SK-N-SH (cell line): ENCODE measurements at regions not wholly inside any gene's neighbourhood (a gene's known extent, or its start where the extent isn't known, plus 50 kb on each side); places are given as distances from the start of the nearest gene placed in this dataset.

Experiments
- CTCF ChIA-PET: fragments of 300-600, 350-600 bp; formaldehyde crosslinking; extraction: SDS; loops from one replicate; lab custom pipeline; 2021; lab: Yijun Ruan, JAX
- POLR2A ChIA-PET: fragments of 350-600 bp; sonication (Branson Sonifier 250); formaldehyde crosslinking; extraction: SDS; loops from one replicate; lab custom pipeline; 2020; ENCODE audit warnings: antibody characterized with exemption, inconsistent platforms; lab: Yijun Ruan, JAX
- DNase-seq: peaks from one replicate; pipeline ENCODE4 v3.0.0; 2012
- H2AFZ ChIP-seq: fragments of 200-600 bp; sonication (generic); 2 replicates; pipeline ENCODE4 v1.8.1; 2016; ENCODE audit warnings: antibody characterized with exemption, mild to moderate bottlenecking, low read depth
- H3F3A ChIP-seq: fragments of 200-600 bp; sonication (generic); replicated peaks from 2 replicates; pipeline ENCODE3; 2016; ENCODE audit warnings: antibody characterized with exemption, mild to moderate bottlenecking; ENCODE audit not compliant: insufficient read depth
- H3K27ac ChIP-seq, 2 experiments: fragments of 200-500 bp in 1 of 2; fragments of 200-600 bp in 1 of 2; sonication (Bioruptor generic) in 1 of 2; sonication (generic), shearing (Covaris generic) in 1 of 2; 2 replicates each; pipeline versions ENCODE4 v1.5.1 to v1.6.1; 2014 to 2016; ENCODE audit warnings: low read depth in 2 of 2, inconsistent platforms in 1 of 2, low read length in 1 of 2, mild to moderate bottlenecking in 1 of 2, mixed read lengths in 1 of 2
- H3K27me3 ChIP-seq: fragments of 200-600 bp; sonication (generic), shearing (Covaris generic); 2 replicates; pipeline ENCODE4 v1.6.1; 2016; ENCODE audit warnings: mixed run types; ENCODE audit not compliant: insufficient read depth
- H3K36me3 ChIP-seq, 2 experiments: fragments of 200-500 bp in 1 of 2; fragments of 200-600 bp in 1 of 2; sonication (Bioruptor generic) in 1 of 2; sonication (generic) in 1 of 2; replicated peaks in 1 of 2; 2 replicates each; pipeline versions ENCODE3 to v1.5.1; 2014 to 2016; ENCODE audit warnings: low read length in 1 of 2, mild to moderate bottlenecking in 1 of 2; ENCODE audit not compliant: insufficient read depth in 2 of 2, control insufficient read depth in 1 of 2
- H3K4me1 ChIP-seq, 2 experiments: fragments of 200-500 bp in 1 of 2; fragments of 200-600 bp in 1 of 2; sonication (Bioruptor generic) in 1 of 2; sonication (generic), shearing (Covaris generic) in 1 of 2; 2 replicates each; pipeline versions ENCODE4 v1.5.1 to v1.6.1; 2014 to 2016; ENCODE audit warnings: low read depth in 1 of 2, low read length in 1 of 2, mixed run types in 1 of 2; ENCODE audit not compliant: insufficient read depth in 2 of 2, control insufficient read depth in 1 of 2
- H3K4me2 ChIP-seq: fragments of 200-600 bp; sonication (generic), shearing (Covaris generic); 2 replicates; pipeline ENCODE4 v1.6.1; 2017; ENCODE audit warnings: mixed run types
- H3K4me3 ChIP-seq, 2 experiments: fragments of 200-500 bp in 1 of 2; fragments of 200-600 bp in 1 of 2; sonication (Bioruptor generic) in 1 of 2; sonication (generic), shearing (Covaris generic) in 1 of 2; 2 replicates each; pipeline versions ENCODE4 v1.5.1 to v1.8.1; 2014 to 2016; ENCODE audit warnings: low read depth in 2 of 2, inconsistent platforms in 1 of 2, low read length in 1 of 2, mild to moderate bottlenecking in 1 of 2, mixed read lengths in 1 of 2, moderate library complexity in 1 of 2
- H3K79me2 ChIP-seq: fragments of 200-600 bp; sonication (generic); 2 replicates; pipeline ENCODE4 v1.8.1; 2017; ENCODE audit warnings: mild to moderate bottlenecking; ENCODE audit not compliant: insufficient read depth
- H3K9ac ChIP-seq: fragments of 200-600 bp; sonication (generic); 2 replicates; pipeline ENCODE4 v1.6.1; 2017; ENCODE audit warnings: mixed run types
- H3K9me2 ChIP-seq: fragments of 200-600 bp; sonication (generic); 2 replicates; pipeline ENCODE4 v1.6.1; 2017; ENCODE audit warnings: mixed run types
- H3K9me3 ChIP-seq: fragments of 200-600 bp; sonication (generic); 2 replicates; pipeline ENCODE4 v1.6.1; 2017; ENCODE audit warnings: mixed run types, mild to moderate bottlenecking, moderate library complexity
- H4K20me1 ChIP-seq: fragments of 200-600 bp; sonication (generic); 2 replicates; pipeline ENCODE4 v1.6.1; 2017; ENCODE audit warnings: mild to moderate bottlenecking, mixed run types; ENCODE audit not compliant: insufficient read depth
- ELF1 ChIP-seq: IDR thresholded peaks from 2 replicates; pipeline ENCODE4 v1.4.0; 2012
- FOSL2 ChIP-seq: IDR thresholded peaks from 2 replicates; pipeline ENCODE4 v1.4.0; 2012; ENCODE audit warnings: low read depth, mild to moderate bottlenecking, moderate library complexity, borderline replicate concordance
- FOXJ3 ChIP-seq: sonication (generic); formaldehyde crosslinking; IDR thresholded peaks from 2 replicates; pipeline ENCODE4 v1.5.1; 2020; ENCODE audit warnings: mild to moderate bottlenecking, missing genetic modification reagents
- FOXM1 ChIP-seq: IDR thresholded peaks from 2 replicates; pipeline ENCODE4 v1.4.0; 2012; ENCODE audit warnings: low read depth, mild to moderate bottlenecking
- GABPA ChIP-seq: IDR thresholded peaks from 2 replicates; pipeline ENCODE4 v1.4.0; 2012; ENCODE audit warnings: low read depth, mild to moderate bottlenecking
- GATA2 ChIP-seq: sonication (generic); formaldehyde crosslinking; IDR thresholded peaks from 2 replicates; pipeline ENCODE4 v1.5.0; 2020; ENCODE audit warnings: mild to moderate bottlenecking, missing genetic modification reagents
- JUND ChIP-seq: IDR thresholded peaks from 2 replicates; pipeline ENCODE4 v1.4.0; 2012
- MEF2A ChIP-seq: IDR thresholded peaks from 2 replicates; pipeline ENCODE4 v1.4.0; 2012; ENCODE audit warnings: low read depth, borderline replicate concordance
- MXI1 ChIP-seq: IDR thresholded peaks from 2 replicates; pipeline ENCODE4 v1.6.1; 2012; ENCODE audit warnings: mild to moderate bottlenecking, low read depth, low read length, improper control_type of control experiment
- POLR2AphosphoS5 ChIP-seq: IDR thresholded peaks from 2 replicates; pipeline ENCODE4 v1.6.1; 2012; ENCODE audit warnings: low read depth, low read length
- RAD21 ChIP-seq: IDR thresholded peaks from 2 replicates; pipeline ENCODE4 v1.6.1; 2012; ENCODE audit warnings: mild to moderate bottlenecking, low read length
- RFX5 ChIP-seq: IDR thresholded peaks from 2 replicates; pipeline ENCODE4 v1.6.1; 2012; ENCODE audit warnings: mild to moderate bottlenecking, improper control_type of control experiment, low read length
- SIN3A ChIP-seq: IDR thresholded peaks from 2 replicates; pipeline ENCODE4 v1.6.1; 2012; ENCODE audit warnings: low read depth, mild to moderate bottlenecking, low read length, moderate library complexity, borderline replicate concordance
- TAF1 ChIP-seq: IDR thresholded peaks from 2 replicates; pipeline ENCODE4 v1.6.1; 2012; ENCODE audit warnings: low read depth, mild to moderate bottlenecking, low read length, moderate library complexity, borderline replicate concordance
- TCF12 ChIP-seq: IDR thresholded peaks from 2 replicates; pipeline ENCODE4 v1.4.0; 2012
- YY1 ChIP-seq: IDR thresholded peaks from 2 replicates; pipeline ENCODE4 v1.4.0; 2012; ENCODE audit warnings: low read depth, mild to moderate bottlenecking
- WGBS: methylation state at CpG from one replicate; pipeline ENCODE4 v1.1.6; 2017; ENCODE audit warnings: low lambda C conversion rate; 5-methylcytosine and 5-hydroxymethylcytosine counted together
- TF ChIP-seq, protein P1 (sequence below): IDR thresholded peaks from 2 replicates; pipeline ENCODE4 v1.4.0; 2012; ENCODE audit warnings: low read depth, borderline replicate concordance
- TF ChIP-seq, protein P2 (sequence below): IDR thresholded peaks from 2 replicates; pipeline ENCODE4; 2012
- TF ChIP-seq, protein P3 (sequence below): IDR thresholded peaks from 2 replicates; pipeline ENCODE4 v1.6.1; 2012; ENCODE audit warnings: mild to moderate bottlenecking, low read depth, low read length, moderate library complexity
- TF ChIP-seq, protein P4 (sequence below): IDR thresholded peaks from 2 replicates; pipeline ENCODE4 v1.4.0; 2012; ENCODE audit warnings: low read depth, borderline replicate concordance

DNA sequence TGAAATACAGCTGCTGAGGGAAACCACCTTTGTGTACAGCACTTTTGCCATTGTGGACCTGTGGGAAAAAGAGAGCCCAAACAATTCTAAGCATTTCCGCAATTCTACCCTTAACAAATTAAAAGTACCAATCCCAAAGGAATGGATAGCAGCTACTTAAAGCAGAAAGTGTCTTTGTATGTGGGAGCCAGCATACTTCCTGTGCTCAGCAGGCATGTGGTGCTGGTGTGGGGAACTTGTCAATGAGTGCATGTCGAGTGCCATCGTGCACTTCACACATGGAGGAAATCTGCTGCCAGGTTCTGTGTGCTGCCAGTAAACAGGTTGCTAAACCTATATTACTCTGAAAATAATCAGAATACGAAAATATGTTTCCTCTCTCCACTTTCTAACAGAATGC lies 399.0 kb downstream of the LRRC70 start:
- ChIA-PET POLR2A (no interaction called here), CTCF (no interaction called here)
- WGBS, result 10% methylated on average over 4 of the region's 4 CpGs

More for the DNA sequence above, 399.0 kb downstream of the LRRC70 start:
- DNase-seq, result no peak
- Histone ChIP-seq H4K20me1 (no peaks in the 10 kb centered on the region), H3K4me2 (no peak overlapping the region), H3K9ac (no peak overlapping the region), H3K79me2 (no peaks in the 10 kb centered on the region), H2AFZ (peak overlapping the region; percentile 29; the same call in 1 of the 2 replicates), H3K4me3 (no peak overlapping the region), H3K9me2 (no peaks in the 10 kb centered on the region)
- TF ChIP-seq MXI1 (no peak), TAF1 (no peak), POLR2AphosphoS5 (no peak), TCF12 (no peak), FOSL2 (no peak), ELF1 (no peak), GABPA (no peak), RAD21 (no peak), SIN3A (no peak), JUND (no peak), FOXJ3 (CRISPR knock-in tag) (no peak), YY1 (no peak), GATA2 (CRISPR knock-in tag) (no peak), RFX5 (no peak), MEF2A (no peak), FOXM1 (no peak)
- TF ChIP-seq, protein P1, sequence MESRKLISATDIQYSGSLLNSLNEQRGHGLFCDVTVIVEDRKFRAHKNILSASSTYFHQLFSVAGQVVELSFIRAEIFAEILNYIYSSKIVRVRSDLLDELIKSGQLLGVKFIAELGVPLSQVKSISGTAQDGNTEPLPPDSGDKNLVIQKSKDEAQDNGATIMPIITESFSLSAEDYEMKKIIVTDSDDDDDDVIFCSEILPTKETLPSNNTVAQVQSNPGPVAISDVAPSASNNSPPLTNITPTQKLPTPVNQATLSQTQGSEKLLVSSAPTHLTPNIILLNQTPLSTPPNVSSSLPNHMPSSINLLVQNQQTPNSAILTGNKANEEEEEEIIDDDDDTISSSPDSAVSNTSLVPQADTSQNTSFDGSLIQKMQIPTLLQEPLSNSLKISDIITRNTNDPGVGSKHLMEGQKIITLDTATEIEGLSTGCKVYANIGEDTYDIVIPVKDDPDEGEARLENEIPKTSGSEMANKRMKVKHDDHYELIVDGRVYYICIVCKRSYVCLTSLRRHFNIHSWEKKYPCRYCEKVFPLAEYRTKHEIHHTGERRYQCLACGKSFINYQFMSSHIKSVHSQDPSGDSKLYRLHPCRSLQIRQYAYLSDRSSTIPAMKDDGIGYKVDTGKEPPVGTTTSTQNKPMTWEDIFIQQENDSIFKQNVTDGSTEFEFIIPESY, result no peak
- TF ChIP-seq, protein P2, sequence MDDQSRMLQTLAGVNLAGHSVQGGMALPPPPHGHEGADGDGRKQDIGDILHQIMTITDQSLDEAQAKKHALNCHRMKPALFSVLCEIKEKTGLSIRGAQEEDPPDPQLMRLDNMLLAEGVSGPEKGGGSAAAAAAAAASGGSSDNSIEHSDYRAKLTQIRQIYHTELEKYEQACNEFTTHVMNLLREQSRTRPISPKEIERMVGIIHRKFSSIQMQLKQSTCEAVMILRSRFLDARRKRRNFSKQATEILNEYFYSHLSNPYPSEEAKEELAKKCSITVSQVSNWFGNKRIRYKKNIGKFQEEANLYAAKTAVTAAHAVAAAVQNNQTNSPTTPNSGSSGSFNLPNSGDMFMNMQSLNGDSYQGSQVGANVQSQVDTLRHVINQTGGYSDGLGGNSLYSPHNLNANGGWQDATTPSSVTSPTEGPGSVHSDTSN, result no peak
- TF ChIP-seq, protein P3, sequence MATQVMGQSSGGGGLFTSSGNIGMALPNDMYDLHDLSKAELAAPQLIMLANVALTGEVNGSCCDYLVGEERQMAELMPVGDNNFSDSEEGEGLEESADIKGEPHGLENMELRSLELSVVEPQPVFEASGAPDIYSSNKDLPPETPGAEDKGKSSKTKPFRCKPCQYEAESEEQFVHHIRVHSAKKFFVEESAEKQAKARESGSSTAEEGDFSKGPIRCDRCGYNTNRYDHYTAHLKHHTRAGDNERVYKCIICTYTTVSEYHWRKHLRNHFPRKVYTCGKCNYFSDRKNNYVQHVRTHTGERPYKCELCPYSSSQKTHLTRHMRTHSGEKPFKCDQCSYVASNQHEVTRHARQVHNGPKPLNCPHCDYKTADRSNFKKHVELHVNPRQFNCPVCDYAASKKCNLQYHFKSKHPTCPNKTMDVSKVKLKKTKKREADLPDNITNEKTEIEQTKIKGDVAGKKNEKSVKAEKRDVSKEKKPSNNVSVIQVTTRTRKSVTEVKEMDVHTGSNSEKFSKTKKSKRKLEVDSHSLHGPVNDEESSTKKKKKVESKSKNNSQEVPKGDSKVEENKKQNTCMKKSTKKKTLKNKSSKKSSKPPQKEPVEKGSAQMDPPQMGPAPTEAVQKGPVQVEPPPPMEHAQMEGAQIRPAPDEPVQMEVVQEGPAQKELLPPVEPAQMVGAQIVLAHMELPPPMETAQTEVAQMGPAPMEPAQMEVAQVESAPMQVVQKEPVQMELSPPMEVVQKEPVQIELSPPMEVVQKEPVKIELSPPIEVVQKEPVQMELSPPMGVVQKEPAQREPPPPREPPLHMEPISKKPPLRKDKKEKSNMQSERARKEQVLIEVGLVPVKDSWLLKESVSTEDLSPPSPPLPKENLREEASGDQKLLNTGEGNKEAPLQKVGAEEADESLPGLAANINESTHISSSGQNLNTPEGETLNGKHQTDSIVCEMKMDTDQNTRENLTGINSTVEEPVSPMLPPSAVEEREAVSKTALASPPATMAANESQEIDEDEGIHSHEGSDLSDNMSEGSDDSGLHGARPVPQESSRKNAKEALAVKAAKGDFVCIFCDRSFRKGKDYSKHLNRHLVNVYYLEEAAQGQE, result no peak
- TF ChIP-seq, protein P4, sequence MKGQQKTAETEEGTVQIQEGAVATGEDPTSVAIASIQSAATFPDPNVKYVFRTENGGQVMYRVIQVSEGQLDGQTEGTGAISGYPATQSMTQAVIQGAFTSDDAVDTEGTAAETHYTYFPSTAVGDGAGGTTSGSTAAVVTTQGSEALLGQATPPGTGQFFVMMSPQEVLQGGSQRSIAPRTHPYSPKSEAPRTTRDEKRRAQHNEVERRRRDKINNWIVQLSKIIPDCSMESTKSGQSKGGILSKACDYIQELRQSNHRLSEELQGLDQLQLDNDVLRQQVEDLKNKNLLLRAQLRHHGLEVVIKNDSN, result no peak
- TF ChIP-seq, all 33 proteins: peak for 0
- Histone ChIP-seq H3F3A (no peaks in the 10 kb centered on the region), H3K27me3 (no peaks in the 10 kb centered on the region), H3K27ac (no peak overlapping the region), H3K4me1 (peaks cover 0 to 16% of the 10 kb centered on the region in 2 experiments; a peak in 1 of 4 replicates), H3K36me3 (no peaks in the 10 kb centered on the region), H3K9me3 (no peaks in the 10 kb centered on the region)
